ENCODE measurements at regions not wholly inside any gene's neighbourhood (a gene's known extent, or its start where the extent isn't known, plus 50 kb on each side); places are given as distances from the start of the nearest gene placed in this dataset.

DNA sequence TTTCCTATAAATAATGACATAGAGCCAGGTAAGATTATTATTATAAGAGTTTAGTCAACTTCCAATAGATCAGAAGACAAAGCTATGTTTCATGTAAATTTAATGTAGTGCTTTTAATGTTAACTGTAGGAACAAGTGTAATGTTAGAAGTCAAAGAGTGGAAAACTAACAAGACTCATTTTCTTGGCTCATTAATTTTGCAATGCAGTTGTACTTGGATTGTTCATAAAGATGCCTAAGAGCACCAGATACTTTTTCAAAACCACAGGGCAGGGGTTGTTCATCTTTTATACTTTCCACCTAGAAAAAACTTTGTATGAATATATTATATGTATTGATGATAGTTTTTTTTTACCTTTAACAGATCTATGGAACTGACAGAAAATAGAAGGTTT lies 1705.3 kb upstream of the CDH9 start:
- no peak for TF ChIP-seq CTCF (IDR thresholded peaks at IDR 0.05; ENCODE audit: insufficient read depth, low read length)
- no peak for TF ChIP-seq REST (IDR thresholded peaks at IDR 0.05; ENCODE audit: insufficient replicate concordance, low read depth)

All from HL-60 (cell line).